Esophagus mucosa (tissue), 1 donor: ENCODE measurements at regions not wholly inside any gene's neighbourhood (a gene's known extent, or its start where the extent isn't known, plus 50 kb on each side); places are given as distances from the start of the nearest gene placed in this dataset.
"Not testable (repeated sequence)": the region's sequence is repeated elsewhere in the genome, so short reads cannot be mapped to it uniquely, and the experiment has no call there.

Source experiments
- ATAC-seq: fragments of 200-7000 bp; cut with Tn5 transposase; one replicate; pipeline ENCODE4 v1.9.1; 2020
- donor health status: DM: yes; HTN: yes; CAD: no.

- no peak for ATAC-seq
Observed at GRCh38 chr10:57482259-57482658, 785.4 kb downstream of the IPMK start.

GRCh38 chr10:57472823-57473619, 794.7 kb downstream of the IPMK start:
- ATAC-seq: no peak

GRCh38 chr10:57468894-57469432, 798.7 kb downstream of the IPMK start:
- ATAC-seq: no peak

GRCh38 chr10:57465155-57465554, 802.5 kb downstream of the IPMK start:
- ATAC-seq: no peak

GRCh38 chr10:57460540-57460939, 807.2 kb downstream of the IPMK start:
- ATAC-seq: no peak

GRCh38 chr10:57457972-57458512, 809.7 kb downstream of the IPMK start:
- ATAC-seq: no peak

- ATAC-seq: no peak
Observed at GRCh38 chr10:57430376-57430775, 837.3 kb downstream of the IPMK start.

- ATAC-seq: no peak
Observed at GRCh38 chr10:57420881-57421280, 846.8 kb downstream of the IPMK start.

- no peak for ATAC-seq
Observed at GRCh38 chr10:57418476-57418875, 849.2 kb downstream of the IPMK start.

- no peak for ATAC-seq
Observed at GRCh38 chr10:57395923-57396322, 871.8 kb downstream of the IPMK start.

GRCh38 chr10:57367412-57367811, 900.3 kb downstream of the IPMK start:
- ATAC-seq: no peak

GRCh38 chr10:57362811-57363210, 904.9 kb downstream of the IPMK start:
- ATAC-seq: no peak

GRCh38 chr10:57353403-57354003, 914.2 kb downstream of the IPMK start:
- no peak for ATAC-seq

GRCh38 chr10:57351076-57351475, 916.6 kb downstream of the IPMK start:
- no peak for ATAC-seq

GRCh38 chr10:57341294-57341693, 926.4 kb downstream of the IPMK start:
- no peak for ATAC-seq

- ATAC-seq: no peak
Observed at GRCh38 chr10:57338823-57339558, 928.7 kb downstream of the IPMK start.

- no peak for ATAC-seq
Observed at GRCh38 chr10:57336865-57337264, 930.8 kb downstream of the IPMK start.

- ATAC-seq: no peak
Observed at GRCh38 chr10:57336341-57336740, 931.4 kb downstream of the IPMK start.

- no peak for ATAC-seq
Observed at GRCh38 chr10:57334523-57334922, 933.2 kb downstream of the IPMK start.

- ATAC-seq: no peak
Observed at GRCh38 chr10:57333880-57334279, 933.8 kb downstream of the IPMK start.

- ATAC-seq: not testable (repeated sequence)
Observed at GRCh38 chr10:57321400-57321854, 946.3 kb downstream of the IPMK start.

GRCh38 chr10:57320416-57320815, 947.3 kb downstream of the IPMK start:
- ATAC-seq: no peak

- no peak for ATAC-seq
Observed at GRCh38 chr10:57314046-57314445, 953.0 kb upstream of the ZWINT start.
